ENCODE measurements at regions not wholly inside any gene's neighbourhood (a gene's known extent, or its start where the extent isn't known, plus 50 kb on each side); places are given as distances from the start of the nearest gene placed in this dataset.

DNA sequence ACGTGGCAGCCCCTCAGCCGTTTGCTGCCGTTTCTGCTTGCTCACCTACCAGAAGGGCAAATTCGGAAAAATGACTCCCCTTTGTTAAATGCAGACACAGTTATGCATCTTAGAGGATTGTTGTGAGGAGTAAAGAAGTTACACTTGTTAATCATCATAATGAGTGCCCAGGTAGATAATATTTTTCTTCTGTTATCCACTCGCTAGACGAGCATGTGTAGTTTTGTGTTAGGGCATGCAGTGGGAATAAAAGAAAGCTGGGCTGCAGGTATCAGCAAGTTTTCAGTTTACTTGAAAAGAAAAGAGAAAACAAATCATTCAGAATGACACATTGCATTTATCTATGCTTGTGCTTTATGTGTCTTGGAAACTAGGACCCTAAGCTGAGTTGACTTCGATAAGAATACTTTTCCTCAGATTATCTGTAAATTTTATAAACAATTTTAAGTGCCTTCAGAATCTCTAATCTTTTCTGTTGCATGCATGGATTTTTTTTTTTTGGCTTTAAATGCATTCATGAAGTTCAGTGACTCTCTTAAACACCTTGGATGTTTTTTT, 365.3 kb downstream of the QKI start:
- no peak for DNase-seq (ENCODE audit: extremely low spot score in 2 of 2)
- H3K4me3 ChIP-seq = no peak overlapping the region
- no peaks in the 10 kb centered on the region for H3K36me3 ChIP-seq
- TF ChIP-seq POLR2AphosphoS5 (IDR thresholded peaks at IDR 0.05; ENCODE audit: insufficient read depth in 1 of 2, low read depth in 1 of 2) = no peak
- no peak for TF ChIP-seq CTCF (IDR thresholded peaks at IDR 0.05)
- no peak for TF ChIP-seq POLR2A (IDR thresholded peaks at IDR 0.05)
- H3K27ac ChIP-seq = no peak overlapping the region
- H3K27me3 ChIP-seq = no peaks in the 10 kb centered on the region
- no peaks in the 10 kb centered on the region for H3K4me1 ChIP-seq
- intact Hi-C loops (cut with DNase I) = no loop called here
- H3K9me3 ChIP-seq = no peaks in the 10 kb centered on the region

DNA sequence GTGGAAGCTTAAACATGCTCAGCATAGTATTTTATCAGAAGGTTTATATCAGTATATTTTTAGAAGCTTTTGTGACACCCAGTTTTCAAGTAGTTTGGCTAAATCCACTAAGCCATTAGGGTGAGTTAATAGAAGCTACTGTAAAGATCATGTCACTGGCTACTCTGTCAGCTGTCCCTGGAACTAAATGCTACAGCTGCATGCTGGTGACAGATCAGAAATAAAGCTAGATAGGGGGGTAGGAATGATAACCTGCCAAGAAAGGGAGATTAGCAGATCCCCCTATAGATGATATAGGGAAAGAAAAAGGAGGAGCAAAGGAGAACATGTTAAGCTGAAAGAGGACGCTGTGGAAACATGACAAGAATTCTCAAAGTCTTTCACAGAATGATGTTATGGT, 363.2 kb downstream of the QKI start:
- H3K4me1 ChIP-seq = no peaks in the 10 kb centered on the region
- intact Hi-C loops (cut with DNase I) = no loop called here
- H3K36me3 ChIP-seq = no peaks in the 10 kb centered on the region
- no peaks in the 10 kb centered on the region for H3K9me3 ChIP-seq
- TF ChIP-seq CTCF (IDR thresholded peaks at IDR 0.05) = no peak
- no peak for TF ChIP-seq POLR2A (IDR thresholded peaks at IDR 0.05)
- no peak for TF ChIP-seq POLR2AphosphoS5 (IDR thresholded peaks at IDR 0.05; ENCODE audit: insufficient read depth in 1 of 2, low read depth in 1 of 2)
- H3K27ac ChIP-seq = no peak overlapping the region
- no peaks in the 10 kb centered on the region for H3K27me3 ChIP-seq
- no peak overlapping the region for H3K4me3 ChIP-seq
- DNase-seq (ENCODE audit: extremely low spot score in 2 of 2) = no peak

DNA sequence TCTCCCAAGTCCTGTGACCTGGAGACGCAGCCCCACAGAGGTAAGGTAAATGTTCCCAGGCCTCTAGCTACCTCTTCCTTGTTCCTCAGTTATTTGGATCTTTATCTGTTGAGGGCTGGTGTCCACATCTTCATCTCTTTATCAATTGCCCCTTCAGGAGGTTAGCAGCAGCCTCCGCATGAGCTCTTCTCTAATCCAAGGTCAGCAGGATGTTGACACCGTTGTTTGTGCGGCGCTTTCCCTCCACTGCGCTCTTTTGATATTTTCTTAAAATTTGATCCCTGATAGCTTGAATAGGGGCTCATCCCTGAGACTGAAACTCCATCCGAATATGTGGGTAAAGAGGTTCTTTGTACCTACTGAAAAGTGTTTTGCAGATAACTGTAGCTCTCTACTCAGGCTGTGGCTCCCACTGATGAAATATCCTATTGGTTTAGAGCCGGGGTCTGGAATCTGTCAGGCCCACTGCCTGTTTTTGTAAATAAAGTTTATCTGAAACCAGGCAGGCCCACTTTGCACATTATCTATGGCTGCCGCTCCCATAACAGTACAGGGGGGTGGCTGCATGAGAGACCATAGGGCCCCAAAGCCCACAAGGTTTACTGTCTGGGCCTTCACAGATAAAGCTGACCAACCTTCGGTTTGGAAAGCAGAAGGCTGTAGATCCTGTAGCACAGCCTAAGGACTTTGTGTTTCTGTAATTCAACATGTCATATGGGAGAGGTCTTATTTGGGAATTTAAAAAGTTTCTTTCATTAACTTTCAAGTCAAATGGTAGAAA, 362.6 kb downstream of the QKI start:
- H3K4me1 ChIP-seq = no peaks in the 10 kb centered on the region
- no peak for DNase-seq (ENCODE audit: extremely low spot score in 2 of 2)
- H3K9me3 ChIP-seq = no peaks in the 10 kb centered on the region
- TF ChIP-seq POLR2AphosphoS5 (IDR thresholded peaks at IDR 0.05; ENCODE audit: insufficient read depth in 1 of 2, low read depth in 1 of 2) (no peak), CTCF (IDR thresholded peaks at IDR 0.05) (no peak), POLR2A (IDR thresholded peaks at IDR 0.05) (no peak)
- no peaks in the 10 kb centered on the region for H3K27me3 ChIP-seq
- H3K4me3 ChIP-seq = no peak overlapping the region
- H3K36me3 ChIP-seq = no peaks in the 10 kb centered on the region
- intact Hi-C loops (cut with DNase I) = no loop called here
- no peak overlapping the region for H3K27ac ChIP-seq

GRCh38 chr6:163776196-163776905, 361.8 kb downstream of the QKI start:
- intact Hi-C loops (cut with DNase I) = no loop called here
- Histone ChIP-seq H3K4me1 (no peaks in the 10 kb centered on the region), H3K27me3 (no peaks in the 10 kb centered on the region), H3K27ac (no peak overlapping the region), H3K4me3 (no peak overlapping the region), H3K36me3 (no peaks in the 10 kb centered on the region), H3K9me3 (no peaks in the 10 kb centered on the region)
- TF ChIP-seq POLR2AphosphoS5 (IDR thresholded peaks at IDR 0.05; ENCODE audit: insufficient read depth in 1 of 2, low read depth in 1 of 2) (no peak), POLR2A (IDR thresholded peaks at IDR 0.05) (no peak), CTCF (IDR thresholded peaks at IDR 0.05) (no peak)
- no peak for DNase-seq (ENCODE audit: extremely low spot score in 2 of 2)

GRCh38 chr6:163775313-163775712, 360.8 kb downstream of the QKI start:
- no peaks in the 10 kb centered on the region for H3K9me3 ChIP-seq
- intact Hi-C loops (cut with DNase I) = no loop called here
- H3K27me3 ChIP-seq = no peaks in the 10 kb centered on the region
- DNase-seq (ENCODE audit: extremely low spot score in 2 of 2) = no peak
- H3K27ac ChIP-seq = no peak overlapping the region
- H3K4me1 ChIP-seq = no peaks in the 10 kb centered on the region
- no peak for TF ChIP-seq POLR2AphosphoS5 (IDR thresholded peaks at IDR 0.05; ENCODE audit: insufficient read depth in 1 of 2, low read depth in 1 of 2)
- no peak for TF ChIP-seq CTCF (IDR thresholded peaks at IDR 0.05)
- TF ChIP-seq POLR2A (IDR thresholded peaks at IDR 0.05) = no peak
- no peak overlapping the region for H3K4me3 ChIP-seq
- H3K36me3 ChIP-seq = no peaks in the 10 kb centered on the region
